ENCODE measurements at regions not wholly inside any gene's neighbourhood (a gene's known extent, or its start where the extent isn't known, plus 50 kb on each side); places are given as distances from the start of the nearest gene placed in this dataset.

GRCh38 chr13:33383724-33384577, 98.4 kb upstream of the STARD13 start:
- no peak for TF ChIP-seq CTCF (IDR thresholded peaks at IDR 0.05; ENCODE audit: low read length)
- TF ChIP-seq EZH2 (optimal IDR thresholded peaks at IDR 0.05; ENCODE audit: low read depth, low read length): no peak
- TF ChIP-seq EZH2phosphoT487 (IDR thresholded peaks at IDR 0.05; ENCODE audit: low read length): no peak
